Activated naive CD8-positive, alpha-beta T cell treated with anti-CD3 and anti-CD28 coated beads, Interleukin-2, amount 10 ng/mL, durations not matched to agents 7 days and 5 days (primary cell): ENCODE measurements at regions not wholly inside any gene's neighbourhood (a gene's known extent, or its start where the extent isn't known, plus 50 kb on each side); places are given as distances from the start of the nearest gene placed in this dataset.

ENCODE experiments used
- ATAC-seq: fragments of 150-1000 bp; cut with Tn5 transposase; one replicate; pipeline ENCODE4 v1.10.0; 2021; ENCODE audit warnings: low read depth, moderate library complexity
- POLR2A ChIA-PET: fragments of 350-600 bp; sonication (Branson Sonifier 250); formaldehyde crosslinking; loops from one replicate; lab custom pipeline; 2021; ENCODE audit warnings: antibody characterized with exemption; lab: Charles Lee
- DNase-seq: peaks from one replicate; pipeline ENCODE4 v3.0.0; 2021
- H3K27ac Mint-ChIP-seq: one replicate; pipeline ENCODE4 v1.8.0; 2022; ENCODE audit warnings: mild to moderate bottlenecking, mixed read lengths
- H3K27me3 Mint-ChIP-seq: one replicate; pipeline ENCODE4 v1.8.0; 2022; ENCODE audit warnings: mild to moderate bottlenecking, moderate library complexity, mixed read lengths
- H3K36me3 Mint-ChIP-seq: one replicate; pipeline ENCODE4 v1.8.0; 2021; ENCODE audit warnings: mild to moderate bottlenecking, mixed read lengths
- H3K4me1 Mint-ChIP-seq: one replicate; pipeline ENCODE4 v1.8.0; 2021; ENCODE audit warnings: mixed read lengths
- H3K4me3 Mint-ChIP-seq: one replicate; pipeline ENCODE4 v1.8.0; 2022; ENCODE audit warnings: mild to moderate bottlenecking, moderate library complexity, mixed read lengths
- H3K9me3 Mint-ChIP-seq: one replicate; pipeline ENCODE4 v1.8.0; 2021; ENCODE audit warnings: mixed read lengths

DNA sequence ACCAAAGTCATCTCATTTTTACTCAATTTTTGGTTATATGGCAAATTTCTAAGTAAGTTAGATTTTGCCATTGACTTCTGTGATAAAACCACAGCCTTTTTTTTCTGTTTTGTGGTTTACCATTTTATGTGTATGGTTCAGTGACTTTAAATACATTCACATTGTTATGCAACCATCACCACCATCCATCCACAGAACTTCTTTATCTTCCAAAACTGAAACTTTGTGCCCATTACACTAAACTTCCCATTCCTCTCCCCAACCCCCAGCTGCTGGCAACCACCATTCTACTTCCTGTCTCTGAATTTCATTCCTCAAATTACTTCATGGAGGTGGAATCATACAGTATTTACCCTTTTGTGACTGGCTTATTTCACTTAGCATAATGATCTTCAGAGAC is 280.4 kb upstream of the TCERG1L start:
- Mint-ChIP-seq H3K4me1 (no peaks in the 10 kb centered on the region), H3K27ac (no peak overlapping the region), H3K9me3 (peaks cover 2% of the 10 kb centered on the region), H3K36me3 (no peaks in the 10 kb centered on the region), H3K27me3 (no peaks in the 10 kb centered on the region), H3K4me3 (no peak overlapping the region)
- DNase-seq (no peak), ATAC-seq (no peak)
- POLR2A ChIA-PET: no interaction called here

DNA sequence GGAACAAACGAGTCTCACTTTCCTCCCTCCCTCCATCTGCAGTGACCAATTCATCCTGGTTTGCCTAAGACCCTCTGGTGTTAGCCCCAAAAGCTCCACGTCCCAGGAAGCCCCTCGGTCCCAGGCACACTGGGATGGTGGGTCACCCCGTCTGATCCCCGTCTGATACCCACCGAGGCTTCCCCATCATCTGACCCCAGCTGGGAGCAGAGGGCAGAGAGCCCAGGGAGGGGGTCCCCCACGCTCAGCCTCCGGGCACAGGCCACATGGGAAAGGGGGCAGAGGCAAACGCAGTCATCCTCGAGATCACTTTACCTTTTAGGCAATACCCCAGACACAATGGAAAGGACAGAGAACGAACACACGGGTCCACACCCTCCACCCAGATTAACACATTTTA is 291.6 kb upstream of the PPP2R2D start:
- Mint-ChIP-seq H3K36me3 (no peaks in the 10 kb centered on the region), H3K4me1 (no peaks in the 10 kb centered on the region), H3K4me3 (no peak overlapping the region), H3K27ac (no peak overlapping the region), H3K9me3 (peaks cover 3% of the 10 kb centered on the region), H3K27me3 (no peaks in the 10 kb centered on the region)
- POLR2A ChIA-PET: no interaction called here
- DNase-seq: no peak
- ATAC-seq: no peak

DNA sequence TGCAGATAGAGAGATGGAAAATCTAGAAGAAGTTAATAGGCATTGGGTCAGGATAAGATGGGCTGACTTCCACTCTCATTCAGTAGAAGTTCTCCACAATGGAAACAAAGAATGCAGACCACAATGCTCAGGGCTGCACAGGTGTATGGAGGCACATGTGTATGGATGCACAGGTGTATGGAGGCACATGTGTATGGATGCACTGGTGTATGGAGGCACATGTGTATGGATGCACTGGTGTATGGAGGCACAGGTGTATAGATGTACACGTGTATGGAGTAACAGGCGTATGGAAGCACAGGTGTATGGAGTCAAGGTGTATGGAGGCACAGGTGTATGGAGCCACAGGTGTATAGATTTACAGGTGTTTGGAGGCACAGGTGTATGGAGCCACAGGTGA is 285.7 kb upstream of the PPP2R2D start:
- POLR2A ChIA-PET: no interaction called here
- no peak for DNase-seq
- Mint-ChIP-seq H3K4me3 (no peak overlapping the region), H3K27me3 (no peaks in the 10 kb centered on the region), H3K36me3 (no peaks in the 10 kb centered on the region), H3K27ac (no peak overlapping the region), H3K4me1 (no peaks in the 10 kb centered on the region), H3K9me3 (no peaks in the 10 kb centered on the region)
- no peak for ATAC-seq

DNA sequence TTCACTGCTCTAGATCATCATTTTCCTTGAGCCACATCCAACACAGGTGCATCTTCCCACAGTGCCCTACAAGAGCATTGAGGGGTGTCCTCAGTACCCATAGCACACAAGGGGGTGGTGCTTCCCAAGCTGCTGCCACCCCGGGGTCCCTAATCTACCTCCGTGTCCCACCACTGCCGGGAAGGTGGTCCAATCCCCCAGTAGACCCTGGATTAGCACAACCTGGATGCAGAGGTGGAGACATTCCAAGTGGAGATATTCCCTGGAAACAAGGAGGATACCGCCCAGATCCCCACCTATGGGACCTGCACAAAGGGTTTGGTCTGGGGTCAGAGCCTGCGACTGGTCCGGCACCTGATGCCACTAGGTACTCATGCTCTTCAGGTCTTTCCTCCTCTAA is 284.8 kb upstream of the PPP2R2D start:
- no peak for DNase-seq
- POLR2A ChIA-PET: no interaction called here
- no peaks in the 10 kb centered on the region for H3K9me3 Mint-ChIP-seq
- H3K27ac Mint-ChIP-seq: no peak overlapping the region
- H3K36me3 Mint-ChIP-seq: no peaks in the 10 kb centered on the region
- no peak overlapping the region for H3K4me3 Mint-ChIP-seq
- no peaks in the 10 kb centered on the region for H3K4me1 Mint-ChIP-seq
- ATAC-seq: no peak
- H3K27me3 Mint-ChIP-seq: no peaks in the 10 kb centered on the region

DNA sequence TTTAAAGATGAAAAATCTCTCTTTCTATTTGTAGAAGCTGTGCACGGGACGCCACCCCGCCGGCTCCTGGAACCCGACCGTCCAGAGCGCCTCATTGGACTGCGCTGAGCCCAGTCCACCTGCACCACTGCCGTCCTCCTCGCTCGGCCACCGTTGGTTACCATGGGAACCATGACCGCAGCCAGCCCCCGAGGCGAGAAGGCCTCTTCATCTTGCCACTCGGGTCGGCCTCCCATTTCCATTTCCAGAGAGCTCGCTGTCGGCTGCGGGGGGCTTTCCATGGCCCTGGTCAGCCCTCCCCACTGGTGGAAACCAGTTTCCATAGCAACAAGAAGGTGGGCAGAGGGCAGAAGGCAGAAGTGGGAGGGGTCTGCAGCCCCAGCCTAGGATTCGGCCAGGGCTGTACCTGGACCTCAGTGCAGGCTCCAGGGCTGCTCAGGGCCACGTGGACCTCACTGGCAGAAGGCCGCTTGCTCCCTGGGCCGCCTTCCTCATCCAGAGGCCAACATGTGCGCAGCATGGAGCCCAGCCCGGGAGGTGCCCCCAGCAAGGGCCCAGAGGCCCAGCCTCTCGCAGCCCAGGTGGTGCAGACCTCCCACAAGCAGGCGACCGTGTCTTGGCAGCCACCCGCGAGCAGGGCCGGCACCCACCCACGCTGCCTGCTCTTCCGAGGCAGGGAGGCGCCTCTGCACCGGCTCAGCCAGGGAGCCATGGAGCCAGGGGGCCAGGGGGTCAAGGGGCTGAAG is 283.5 kb upstream of the PPP2R2D start:
- POLR2A ChIA-PET: no interaction called here
- DNase-seq (no peak), ATAC-seq (no peak)
- Mint-ChIP-seq H3K4me3 (no peak overlapping the region), H3K27me3 (no peaks in the 10 kb centered on the region), H3K27ac (no peak overlapping the region), H3K36me3 (no peaks in the 10 kb centered on the region), H3K4me1 (no peaks in the 10 kb centered on the region), H3K9me3 (no peaks in the 10 kb centered on the region)

DNA sequence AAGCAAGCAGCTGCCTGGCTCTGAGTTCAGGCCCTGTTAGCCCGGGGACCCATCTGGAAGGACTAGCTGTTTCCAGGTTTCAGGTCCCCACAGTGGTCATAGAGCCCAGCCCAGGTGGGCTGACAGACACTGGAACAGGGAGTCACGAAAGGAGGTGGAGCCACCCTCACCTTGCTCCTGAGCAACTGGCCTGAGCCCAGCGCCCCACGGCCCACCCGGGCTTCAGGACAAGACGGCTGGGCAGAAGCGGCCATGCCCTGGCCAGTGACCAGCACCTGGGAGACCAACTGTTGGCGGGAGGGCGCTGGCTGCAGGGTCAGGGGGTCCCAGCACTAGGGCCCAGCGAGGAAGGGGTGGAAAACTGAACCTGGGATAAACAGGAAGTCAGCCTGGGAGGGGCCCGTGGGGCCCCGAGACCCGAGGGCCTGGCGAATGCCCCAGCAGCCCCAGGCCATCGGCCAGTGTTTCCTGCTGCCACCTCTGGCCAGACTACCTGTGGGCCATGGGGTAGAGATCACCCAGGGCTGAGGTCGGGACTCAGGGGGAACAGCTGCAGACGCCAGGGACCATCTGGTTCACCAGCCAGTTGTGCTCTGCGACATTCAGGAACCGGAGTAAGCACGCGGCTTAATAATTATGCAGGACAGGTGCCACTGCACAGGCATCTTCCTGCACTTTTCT is 282.1 kb upstream of the PPP2R2D start:
- Mint-ChIP-seq H3K27ac (no peak overlapping the region), H3K27me3 (no peaks in the 10 kb centered on the region), H3K9me3 (no peaks in the 10 kb centered on the region), H3K36me3 (no peaks in the 10 kb centered on the region), H3K4me1 (no peaks in the 10 kb centered on the region), H3K4me3 (no peak overlapping the region)
- ATAC-seq (no peak), DNase-seq (no peak)
- POLR2A ChIA-PET: no interaction called here

DNA sequence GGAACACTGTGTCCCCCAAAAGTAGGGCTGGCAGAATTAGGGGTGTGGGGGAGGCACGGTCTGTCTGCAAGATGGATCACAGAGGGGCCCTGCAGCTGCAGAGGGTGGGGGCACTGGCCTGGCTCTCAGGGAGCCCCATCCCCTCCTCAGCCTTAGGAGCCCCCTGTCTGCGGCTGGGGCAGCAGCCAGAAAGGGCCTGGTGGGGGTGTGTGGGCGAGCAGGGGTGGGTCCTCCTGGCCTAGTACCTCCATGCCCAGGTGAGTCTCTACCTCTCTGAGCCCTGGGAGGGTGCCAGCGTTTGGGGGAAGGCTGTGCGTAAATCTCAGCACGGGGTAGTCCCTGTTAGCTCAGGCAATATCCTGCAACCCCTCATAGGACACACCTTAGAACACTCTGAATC is 280.5 kb upstream of the PPP2R2D start:
- Mint-ChIP-seq H3K36me3 (no peaks in the 10 kb centered on the region), H3K4me1 (no peaks in the 10 kb centered on the region), H3K4me3 (no peak overlapping the region), H3K9me3 (no peaks in the 10 kb centered on the region), H3K27me3 (no peaks in the 10 kb centered on the region), H3K27ac (no peak overlapping the region)
- DNase-seq: no peak
- POLR2A ChIA-PET: no interaction called here
- ATAC-seq: no peak

DNA sequence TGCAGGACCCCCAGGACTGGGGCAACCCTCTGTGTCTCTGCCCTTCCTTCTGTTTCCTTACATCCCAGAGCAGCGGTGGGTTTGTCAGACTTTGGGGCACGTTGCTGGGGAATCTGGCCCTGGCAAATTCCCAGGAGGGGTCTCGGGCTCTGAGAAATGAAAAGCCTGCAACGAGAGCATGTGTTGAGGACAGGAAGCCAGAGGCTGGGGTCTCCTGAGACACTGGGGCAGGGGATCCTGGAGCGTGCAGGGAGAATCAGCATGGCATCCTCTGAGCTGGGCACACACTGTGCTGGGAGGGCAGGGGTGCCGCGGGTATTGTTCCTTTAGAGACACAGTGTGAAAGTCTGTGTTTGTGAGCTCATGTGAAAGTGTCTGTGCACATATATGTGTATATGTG is 279.9 kb upstream of the PPP2R2D start:
- Mint-ChIP-seq H3K27me3 (no peaks in the 10 kb centered on the region), H3K9me3 (no peaks in the 10 kb centered on the region), H3K4me3 (no peak overlapping the region), H3K4me1 (no peaks in the 10 kb centered on the region), H3K27ac (no peak overlapping the region), H3K36me3 (no peaks in the 10 kb centered on the region)
- no peak for DNase-seq
- no peak for ATAC-seq
- POLR2A ChIA-PET: no interaction called here

DNA sequence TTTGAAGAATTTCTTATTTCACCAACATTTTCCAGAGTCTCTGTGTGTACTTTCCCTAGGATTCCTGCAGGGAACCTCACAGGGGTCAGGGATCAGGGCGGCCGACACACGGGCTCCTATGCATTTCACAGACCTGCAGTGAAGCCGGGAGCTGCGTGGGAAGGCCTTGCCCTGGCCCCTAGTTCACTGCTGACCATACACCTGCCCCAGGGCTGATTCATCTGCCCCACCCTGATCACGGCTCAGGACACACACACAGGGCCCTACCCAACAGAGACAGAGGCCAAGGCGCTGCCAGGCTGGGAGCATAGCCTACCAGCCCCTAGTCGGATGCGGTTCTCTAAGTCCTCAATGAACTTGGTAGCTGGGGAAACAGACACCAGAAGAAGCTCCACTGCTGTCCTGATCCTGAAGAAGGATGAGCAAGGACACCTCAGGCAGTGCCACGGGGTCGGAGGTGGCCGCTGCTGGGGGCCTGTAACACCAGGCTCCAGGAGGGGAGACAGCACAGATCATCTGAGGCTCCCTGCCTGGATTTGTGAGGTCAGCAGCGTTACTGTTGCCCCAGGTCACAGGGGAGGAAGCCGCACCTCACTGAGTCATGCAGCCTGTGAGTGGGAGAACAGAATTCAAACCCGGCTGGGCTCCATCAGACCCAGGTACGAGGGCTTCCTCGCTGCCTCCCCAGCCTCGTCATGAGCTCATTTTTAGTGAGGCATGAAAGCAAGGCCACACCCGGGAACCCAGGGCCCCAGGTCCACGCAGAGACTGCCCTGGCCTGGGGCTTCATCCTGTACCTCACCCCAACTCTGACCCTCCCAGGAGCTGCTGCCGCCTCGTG is 278.8 kb upstream of the PPP2R2D start:
- no peaks in the 10 kb centered on the region for H3K9me3 Mint-ChIP-seq

DNA sequence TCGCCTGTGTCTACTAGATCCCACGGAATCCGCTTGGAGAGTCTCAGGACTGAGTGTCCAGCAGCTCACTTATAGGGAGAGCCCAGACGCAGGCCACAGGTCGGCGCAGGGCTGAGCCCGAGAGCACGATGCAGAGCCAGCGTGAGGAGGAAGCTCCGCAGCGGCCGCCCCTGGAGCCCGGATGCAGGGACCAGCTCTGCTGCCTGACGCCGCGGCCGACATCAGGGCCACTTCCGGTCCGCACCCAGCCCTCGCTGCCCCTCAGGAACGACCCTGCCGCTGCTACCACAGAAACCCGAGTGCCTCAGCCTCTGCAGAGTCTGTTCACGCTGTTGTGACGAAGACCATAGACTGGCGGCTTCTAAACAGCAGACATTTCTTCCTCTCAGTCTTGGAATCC is 275.8 kb upstream of the PPP2R2D start:
- no peak for DNase-seq
- no peak overlapping the region for H3K27ac Mint-ChIP-seq
- ATAC-seq: no peak

More for the DNA sequence above, 278.8 kb upstream of the PPP2R2D start:
- no peaks in the 10 kb centered on the region for H3K27me3 Mint-ChIP-seq
- no peak overlapping the region for H3K4me3 Mint-ChIP-seq
- no peak for ATAC-seq
- H3K27ac Mint-ChIP-seq: no peak overlapping the region
- no peaks in the 10 kb centered on the region for H3K36me3 Mint-ChIP-seq
- POLR2A ChIA-PET: no interaction called here
- H3K4me1 Mint-ChIP-seq: no peaks in the 10 kb centered on the region
- no peak for DNase-seq

DNA sequence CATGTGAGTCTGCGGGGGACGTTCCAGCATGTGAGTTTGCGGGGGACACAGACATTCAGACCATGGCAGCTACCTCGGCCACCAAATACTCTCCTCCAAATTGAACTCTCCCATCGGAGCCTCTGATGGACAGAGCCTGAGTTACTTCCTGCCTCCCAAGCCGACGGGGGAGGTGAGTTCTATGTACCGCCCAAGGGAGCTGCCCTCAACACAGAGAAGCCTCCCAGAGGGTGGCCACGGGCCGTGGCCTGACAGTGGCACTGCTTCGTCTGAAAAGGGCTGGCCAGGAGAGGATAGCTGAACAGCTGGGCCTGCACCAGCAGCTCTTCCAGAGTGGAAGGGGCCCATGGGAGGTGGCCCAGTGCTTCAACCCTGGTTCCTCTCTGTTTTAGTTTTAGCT is 274.5 kb upstream of the PPP2R2D start:
- Mint-ChIP-seq H3K4me1 (no peaks in the 10 kb centered on the region), H3K36me3 (no peaks in the 10 kb centered on the region), H3K27me3 (no peaks in the 10 kb centered on the region), H3K4me3 (no peak overlapping the region), H3K27ac (no peak overlapping the region), H3K9me3 (no peaks in the 10 kb centered on the region)
- ATAC-seq: no peak
- DNase-seq: no peak
- POLR2A ChIA-PET: no interaction called here

More for the DNA sequence above, 275.8 kb upstream of the PPP2R2D start:
- H3K9me3 Mint-ChIP-seq: no peaks in the 10 kb centered on the region
- POLR2A ChIA-PET: no interaction called here
- H3K36me3 Mint-ChIP-seq: no peaks in the 10 kb centered on the region
- H3K4me3 Mint-ChIP-seq: no peak overlapping the region
- H3K4me1 Mint-ChIP-seq: no peaks in the 10 kb centered on the region
- H3K27me3 Mint-ChIP-seq: no peaks in the 10 kb centered on the region

DNA sequence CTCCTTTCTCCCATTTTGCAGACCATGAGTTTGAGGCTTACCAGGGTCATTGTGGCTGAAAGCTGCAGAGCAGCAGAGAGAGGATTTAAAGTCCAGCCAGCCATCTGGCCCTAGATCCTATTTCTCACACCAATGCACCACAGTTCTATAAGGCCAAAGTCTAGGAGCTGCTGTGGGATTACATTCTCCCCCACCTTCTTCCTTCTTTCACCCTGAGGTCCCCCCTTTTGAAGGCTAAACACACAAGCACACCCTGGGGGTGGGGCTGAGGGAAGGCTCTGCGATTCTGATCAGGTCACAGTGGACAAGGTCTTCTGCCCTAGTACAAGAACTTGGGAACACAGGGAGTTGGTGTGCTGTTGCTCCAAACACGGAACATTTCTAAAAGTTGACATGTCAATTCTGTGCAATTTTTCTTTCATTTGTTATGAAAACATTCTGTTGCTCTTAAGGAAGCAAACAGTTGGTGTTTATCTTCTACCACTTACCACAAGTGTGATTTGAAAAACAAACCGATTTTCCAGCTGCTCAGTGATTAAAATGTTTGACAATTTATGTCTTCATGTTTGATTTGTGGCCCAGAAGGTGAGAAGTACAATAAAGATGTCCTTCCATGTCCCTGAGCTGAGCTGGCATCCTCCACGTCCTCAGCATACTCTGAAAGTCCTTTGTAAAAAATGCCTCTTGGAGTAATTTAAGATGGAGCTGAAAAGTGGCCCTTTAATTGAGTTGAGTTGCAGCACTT is 271.6 kb upstream of the PPP2R2D start:
- H3K4me1 Mint-ChIP-seq: no peaks in the 10 kb centered on the region
- POLR2A ChIA-PET: no interaction called here
- H3K4me3 Mint-ChIP-seq: no peak overlapping the region
- no peak for DNase-seq
- no peak for ATAC-seq
- H3K36me3 Mint-ChIP-seq: no peaks in the 10 kb centered on the region
- H3K27me3 Mint-ChIP-seq: no peaks in the 10 kb centered on the region
- H3K9me3 Mint-ChIP-seq: no peaks in the 10 kb centered on the region
- no peak overlapping the region for H3K27ac Mint-ChIP-seq

DNA sequence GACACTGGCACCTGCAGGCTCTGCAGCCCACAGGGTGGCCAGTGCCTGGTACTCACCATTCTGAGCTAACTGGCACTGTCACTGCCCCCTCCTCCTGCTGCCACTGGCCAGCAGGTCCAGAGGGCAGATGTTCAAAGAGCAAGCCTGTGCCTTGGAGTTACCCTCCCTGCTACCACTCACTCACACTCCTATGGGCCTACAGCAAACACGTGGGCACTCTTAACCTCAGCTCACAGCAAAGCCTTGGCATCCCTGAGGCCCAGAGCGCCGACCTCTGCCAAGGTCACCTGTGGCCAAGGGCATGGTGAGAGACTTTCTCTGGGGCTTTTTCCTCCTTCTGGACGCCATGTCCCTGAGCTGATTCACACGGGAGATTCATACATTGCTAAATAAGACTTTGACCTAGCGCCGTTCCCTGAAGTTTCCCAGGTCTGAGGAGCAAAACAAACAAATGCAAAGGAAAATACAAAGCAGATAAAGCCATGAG is 270.0 kb upstream of the PPP2R2D start:
- Mint-ChIP-seq H3K27me3 (no peaks in the 10 kb centered on the region), H3K9me3 (no peaks in the 10 kb centered on the region), H3K27ac (no peak overlapping the region), H3K4me3 (no peak overlapping the region), H3K4me1 (no peaks in the 10 kb centered on the region), H3K36me3 (no peaks in the 10 kb centered on the region)
- ATAC-seq (no peak), DNase-seq (no peak)
- POLR2A ChIA-PET: no interaction called here
